Transverse colon (tissue), 3 donors: ENCODE measurements at regions not wholly inside any gene's neighbourhood (a gene's known extent, or its start where the extent isn't known, plus 50 kb on each side); places are given as distances from the start of the nearest gene placed in this dataset.

Experiments
- EP300 ChIP-seq: sonication (generic); formaldehyde crosslinking; IDR thresholded peaks from one replicate; pipeline ENCODE4 v1.6.1; 2017; ENCODE audit warnings: antibody characterized with exemption, low read depth
- POLR2A ChIP-seq: fragments of 450-650 bp; IDR thresholded peaks from one replicate; pipeline ENCODE4 v1.6.1; 2016; ENCODE audit warnings: antibody characterized with exemption, mild to moderate bottlenecking, moderate library complexity
- TF ChIP-seq, protein P1 (sequence below), 5 experiments: fragments of 200-600 bp in 3 of 5; fragments of 450-650 bp in 2 of 5; sonication (generic) in 3 of 5; IDR thresholded peaks; 1 replicate in 2 of 5; 2 replicates in 3 of 5; pipeline ENCODE4 v1.5.1; 2016 to 2017; ENCODE audit warnings: antibody characterized with exemption in 5 of 5, inconsistent platforms in 3 of 5, mild to moderate bottlenecking in 2 of 5, moderate library complexity in 1 of 5

DNA sequence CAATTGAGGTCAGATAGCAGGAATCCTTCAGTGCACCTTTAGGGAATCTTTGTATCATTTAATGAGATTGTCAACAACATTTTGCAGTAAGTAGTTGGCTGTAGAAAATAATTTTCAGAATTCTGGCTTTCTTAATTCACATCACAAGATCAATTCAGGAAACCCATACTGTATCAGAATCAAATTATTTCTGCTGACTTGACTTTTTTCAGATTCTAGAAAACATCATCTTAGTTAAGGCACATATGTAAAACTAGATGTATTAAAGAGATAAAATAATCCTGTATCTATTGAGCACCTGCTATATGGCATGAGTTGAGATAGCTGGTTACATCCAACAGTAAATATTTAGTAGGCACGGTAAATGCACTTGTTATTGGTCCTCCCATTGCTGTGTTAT lies 791.4 kb downstream of the TDRD15 start:
- TF ChIP-seq POLR2A (no peak), EP300 (no peak)
- TF ChIP-seq, protein P1, sequence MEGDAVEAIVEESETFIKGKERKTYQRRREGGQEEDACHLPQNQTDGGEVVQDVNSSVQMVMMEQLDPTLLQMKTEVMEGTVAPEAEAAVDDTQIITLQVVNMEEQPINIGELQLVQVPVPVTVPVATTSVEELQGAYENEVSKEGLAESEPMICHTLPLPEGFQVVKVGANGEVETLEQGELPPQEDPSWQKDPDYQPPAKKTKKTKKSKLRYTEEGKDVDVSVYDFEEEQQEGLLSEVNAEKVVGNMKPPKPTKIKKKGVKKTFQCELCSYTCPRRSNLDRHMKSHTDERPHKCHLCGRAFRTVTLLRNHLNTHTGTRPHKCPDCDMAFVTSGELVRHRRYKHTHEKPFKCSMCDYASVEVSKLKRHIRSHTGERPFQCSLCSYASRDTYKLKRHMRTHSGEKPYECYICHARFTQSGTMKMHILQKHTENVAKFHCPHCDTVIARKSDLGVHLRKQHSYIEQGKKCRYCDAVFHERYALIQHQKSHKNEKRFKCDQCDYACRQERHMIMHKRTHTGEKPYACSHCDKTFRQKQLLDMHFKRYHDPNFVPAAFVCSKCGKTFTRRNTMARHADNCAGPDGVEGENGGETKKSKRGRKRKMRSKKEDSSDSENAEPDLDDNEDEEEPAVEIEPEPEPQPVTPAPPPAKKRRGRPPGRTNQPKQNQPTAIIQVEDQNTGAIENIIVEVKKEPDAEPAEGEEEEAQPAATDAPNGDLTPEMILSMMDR (IDR thresholded peaks at IDR 0.05), result no peak
